NCI-H2196 (cell line): ENCODE measurements at regions not wholly inside any gene's neighbourhood (a gene's known extent, or its start where the extent isn't known, plus 50 kb on each side); places are given as distances from the start of the nearest gene placed in this dataset.

ENCODE experiments used
- DNase-seq: peaks from one replicate; lab custom pipeline; 2025; ENCODE audit not compliant: unreplicated experiment; lab: John Stamatoyannopoulos, UW

- no peak for DNase-seq
These were observed 645.2 kb upstream of the EPHA6 start for GRCh38 chr3:96169111-96169766.

DNA sequence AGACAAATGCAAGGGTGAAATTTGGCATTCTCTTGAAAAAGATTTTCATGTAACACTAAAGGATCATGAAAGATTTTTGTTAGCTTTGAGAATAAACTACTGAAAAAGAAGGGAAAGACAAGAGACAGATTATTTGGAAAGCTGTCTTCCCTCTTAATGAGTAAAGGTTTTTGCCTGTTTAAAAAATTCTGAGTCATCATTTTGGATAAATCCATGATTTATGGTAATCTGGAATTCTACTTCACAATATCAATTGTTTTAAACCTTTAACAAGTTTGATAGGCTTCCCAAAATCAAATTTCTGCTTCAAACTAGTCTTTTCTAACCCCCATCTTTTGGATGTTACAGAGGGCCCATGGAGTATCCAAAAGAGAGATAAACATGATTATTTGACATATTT is 641.5 kb upstream of the EPHA6 start:
- DNase-seq: no peak

DNA sequence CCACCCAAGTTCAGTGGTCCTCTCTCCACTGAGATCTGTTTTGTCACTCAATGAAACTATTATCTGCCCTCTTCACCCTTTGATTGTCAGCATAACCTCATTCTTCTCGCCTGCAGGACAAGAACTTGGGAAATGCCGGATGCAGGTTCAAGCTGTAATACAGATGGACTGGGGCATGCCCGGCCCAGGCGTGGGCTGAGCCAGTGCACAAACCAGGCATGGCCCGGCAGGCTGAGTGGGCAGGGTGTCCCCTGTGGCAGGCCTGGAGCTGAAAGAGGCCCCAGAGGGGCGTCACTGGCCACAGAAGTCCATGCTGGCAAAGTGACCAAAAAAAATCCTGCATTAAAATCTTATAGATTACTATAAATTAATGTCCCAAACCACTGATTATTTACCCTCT is 638.9 kb upstream of the EPHA6 start:
- DNase-seq: no peak

DNA sequence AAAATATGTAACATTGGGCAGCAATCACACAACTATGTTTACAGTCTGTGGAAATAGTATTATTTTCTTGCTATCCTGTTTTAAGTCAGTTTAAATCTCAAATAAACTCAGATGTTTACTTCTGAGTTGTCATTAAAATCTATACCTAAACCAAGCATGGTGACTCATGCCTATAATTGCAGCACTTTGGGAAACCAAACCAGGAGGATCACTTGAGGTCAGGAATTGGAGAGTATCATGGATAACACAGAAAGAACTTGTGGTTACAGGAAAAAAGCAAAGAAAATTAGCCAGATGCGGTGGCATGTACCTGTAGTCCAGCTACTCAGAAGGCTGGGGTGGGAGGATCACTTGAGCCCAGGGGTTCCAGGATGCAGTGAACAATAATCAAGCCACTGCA is 631.6 kb upstream of the EPHA6 start:
- no peak for DNase-seq

DNA sequence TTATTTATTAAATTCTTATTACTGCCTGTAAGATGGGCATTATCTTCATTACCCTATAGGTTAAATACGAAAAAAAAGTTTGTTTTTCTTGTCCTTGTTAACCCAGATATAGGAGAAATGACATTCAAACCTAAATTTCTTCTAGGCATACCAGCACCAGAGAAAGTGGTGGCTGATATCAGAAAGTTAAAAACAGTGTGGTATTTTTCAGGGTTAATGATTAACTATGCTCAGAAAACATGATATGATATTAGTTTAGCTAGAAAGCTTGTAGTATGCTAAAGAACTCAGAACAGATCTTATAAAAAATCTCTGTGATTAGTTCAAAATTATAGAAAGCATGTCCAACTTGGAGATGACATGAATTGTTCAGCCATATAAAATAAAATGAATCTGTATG is 630.5 kb upstream of the EPHA6 start:
- DNase-seq: no peak

- no peak for DNase-seq
These were observed 624.3 kb upstream of the EPHA6 start for GRCh38 chr3:96190024-96190616.

DNA sequence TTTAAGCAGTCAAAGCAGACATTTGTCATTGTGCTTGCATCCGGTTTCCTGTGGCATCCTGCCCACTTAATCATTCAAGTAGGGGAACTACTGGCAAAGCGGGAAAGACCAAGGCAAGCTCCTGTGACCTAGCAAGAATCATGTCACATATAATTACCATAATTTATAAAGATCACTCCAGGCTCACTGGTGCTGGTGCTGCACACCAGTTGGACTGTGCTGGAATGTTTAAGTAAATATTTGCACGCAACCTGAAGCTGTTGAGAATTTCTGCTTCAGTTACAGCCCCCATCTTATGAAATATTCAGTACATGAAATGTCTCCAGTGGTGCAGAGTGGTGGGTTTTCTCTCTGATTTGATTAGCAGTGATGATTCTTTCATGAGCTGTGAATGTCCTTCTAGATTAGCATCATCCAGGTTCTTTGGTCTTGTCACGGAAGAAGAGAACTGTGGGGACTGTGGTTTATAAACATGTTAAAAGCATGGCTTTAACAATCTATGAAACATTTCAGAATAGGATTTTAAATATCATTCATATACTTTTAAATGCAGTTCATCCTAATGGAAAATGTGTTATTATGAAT is 621.3 kb upstream of the EPHA6 start:
- no peak for DNase-seq

DNA sequence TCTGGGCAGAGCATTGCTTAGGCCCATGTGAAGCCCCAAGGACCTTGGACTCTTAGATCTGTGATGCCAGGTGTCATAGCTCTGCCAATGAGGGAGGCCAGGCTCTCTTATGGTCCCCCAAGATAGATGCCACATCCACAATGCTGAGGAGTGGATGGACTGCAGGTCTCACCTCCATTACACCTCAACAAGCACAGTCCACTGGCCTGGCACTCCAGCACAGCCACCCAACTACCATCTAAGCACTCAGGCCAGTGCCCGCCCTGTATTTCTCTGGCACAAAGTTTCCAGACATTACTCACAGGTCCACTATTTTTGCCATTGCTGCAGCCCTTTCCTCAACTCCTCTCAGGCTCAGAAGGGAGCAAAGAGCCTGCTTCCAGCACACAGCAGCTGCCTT is 613.5 kb upstream of the EPHA6 start:
- DNase-seq: no peak

DNA sequence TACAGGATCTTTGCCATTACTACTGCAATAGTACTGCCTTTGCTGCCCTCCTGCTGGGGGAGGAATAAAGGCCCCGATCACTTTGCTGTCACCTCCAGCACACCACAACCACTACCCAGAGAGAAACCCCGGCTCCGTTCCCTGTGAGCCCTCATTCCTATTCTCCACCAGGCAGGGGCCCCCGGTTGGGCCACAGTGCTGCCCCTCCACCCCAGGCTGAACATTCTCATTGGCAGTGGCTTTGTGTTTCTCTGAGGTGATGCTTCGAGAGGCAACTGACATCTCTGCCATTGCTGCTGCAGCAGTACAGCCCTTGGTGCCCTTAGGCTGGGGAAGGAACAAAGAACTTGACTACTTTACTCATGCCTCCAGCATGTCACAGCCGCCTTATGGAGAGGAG is 612.9 kb upstream of the EPHA6 start:
- no peak for DNase-seq

GRCh38 chr3:96202181-96202580 is 612.2 kb upstream of the EPHA6 start:
- DNase-seq: no peak

DNA sequence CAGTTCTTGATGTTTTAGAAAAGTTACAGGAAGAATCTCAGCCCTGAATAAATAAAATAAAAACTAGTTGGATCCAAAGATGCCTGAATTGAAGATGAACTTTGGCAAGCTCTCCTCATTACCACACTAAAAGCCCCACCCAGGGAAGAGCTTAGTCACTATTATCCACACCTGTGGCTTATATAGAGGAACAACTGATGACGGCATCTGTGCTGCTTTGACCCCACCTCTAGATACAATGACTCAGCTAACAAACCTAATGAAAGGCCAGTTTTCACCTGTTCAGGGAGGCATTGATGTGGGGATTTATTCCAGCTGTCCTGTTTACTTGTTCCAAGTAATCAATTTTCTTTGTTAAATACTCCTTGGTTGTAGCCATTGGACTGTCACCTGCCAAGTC is 604.7 kb upstream of the EPHA6 start:
- no peak for DNase-seq

DNA sequence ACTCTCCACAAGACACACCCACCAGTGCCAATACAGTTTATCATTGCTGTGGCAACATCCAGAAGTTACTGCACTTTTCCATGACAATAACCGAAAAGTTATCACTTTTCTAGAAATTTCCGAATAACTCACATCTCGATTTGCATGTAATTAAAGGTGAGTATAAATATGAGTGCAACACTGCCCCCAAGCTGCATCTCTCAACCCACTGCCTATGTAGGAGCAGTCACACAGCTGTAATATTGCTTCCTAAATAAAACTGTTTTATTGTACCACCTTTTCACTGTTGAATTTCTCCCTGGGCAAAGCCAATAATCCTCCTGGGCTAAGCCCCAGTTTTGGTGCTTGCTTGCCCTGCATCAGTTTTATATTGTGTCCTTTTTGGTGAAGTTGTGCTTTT is 601.0 kb upstream of the EPHA6 start:
- no peak for DNase-seq

DNA sequence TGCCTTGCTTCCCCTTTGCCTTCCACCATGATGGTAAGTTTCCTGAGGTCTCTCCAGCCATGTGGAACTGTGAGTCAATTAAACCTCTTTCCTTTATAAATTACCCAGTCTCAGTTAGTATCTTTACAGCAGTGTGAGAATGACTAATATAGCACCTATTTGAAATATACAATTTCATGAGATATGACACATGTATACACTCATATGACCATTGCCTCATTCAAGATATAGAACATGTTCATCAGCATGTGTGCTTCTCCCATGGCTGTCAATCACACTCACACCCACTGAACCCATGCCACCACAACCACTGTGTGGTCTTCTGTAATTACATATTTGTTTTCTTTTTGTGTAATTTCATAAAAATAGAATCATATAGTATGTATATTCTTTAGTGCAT is 599.5 kb upstream of the EPHA6 start:
- DNase-seq: no peak

- DNase-seq: no peak
These were observed 588.9 kb upstream of the EPHA6 start for GRCh38 chr3:96225494-96225893.

DNA sequence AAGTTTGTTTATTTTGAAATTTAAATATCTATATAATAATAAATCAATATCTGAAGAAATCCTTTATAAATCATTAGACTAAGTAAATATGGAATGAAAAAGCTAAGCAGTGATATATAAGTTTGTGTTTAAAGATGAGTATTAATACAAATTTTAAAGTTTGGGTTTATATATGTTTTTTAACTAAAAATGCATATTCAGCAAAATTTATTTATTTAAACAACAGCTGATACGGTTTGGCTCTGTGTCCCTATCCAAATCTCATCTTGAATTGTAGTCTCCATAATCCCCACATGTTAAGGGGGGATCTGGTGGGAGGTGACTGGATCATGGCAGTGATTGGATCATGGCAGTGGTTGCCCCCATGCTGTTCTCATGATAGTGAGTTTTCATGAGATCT is 580.7 kb upstream of the EPHA6 start:
- DNase-seq: no peak

GRCh38 chr3:96236522-96236921 is 577.9 kb upstream of the EPHA6 start:
- DNase-seq: no peak

DNA sequence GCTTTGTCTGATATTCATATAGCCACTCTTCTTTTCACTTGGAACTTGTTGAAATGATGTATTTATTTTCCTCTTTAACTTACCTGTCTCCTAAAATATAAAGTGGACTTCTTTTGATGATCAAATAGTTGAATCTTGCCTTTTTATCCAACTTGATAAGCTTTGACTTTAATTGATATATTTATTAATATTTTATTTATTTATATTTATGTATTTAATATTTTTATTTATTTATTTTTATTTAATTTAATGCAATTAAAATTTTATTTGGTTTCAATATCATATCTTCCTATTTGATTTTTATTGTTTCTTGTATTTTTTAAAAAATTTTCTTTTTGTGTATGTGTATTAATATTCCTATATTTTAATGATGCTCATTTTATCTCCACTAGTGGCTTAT is 555.1 kb upstream of the EPHA6 start:
- DNase-seq: no peak

DNA sequence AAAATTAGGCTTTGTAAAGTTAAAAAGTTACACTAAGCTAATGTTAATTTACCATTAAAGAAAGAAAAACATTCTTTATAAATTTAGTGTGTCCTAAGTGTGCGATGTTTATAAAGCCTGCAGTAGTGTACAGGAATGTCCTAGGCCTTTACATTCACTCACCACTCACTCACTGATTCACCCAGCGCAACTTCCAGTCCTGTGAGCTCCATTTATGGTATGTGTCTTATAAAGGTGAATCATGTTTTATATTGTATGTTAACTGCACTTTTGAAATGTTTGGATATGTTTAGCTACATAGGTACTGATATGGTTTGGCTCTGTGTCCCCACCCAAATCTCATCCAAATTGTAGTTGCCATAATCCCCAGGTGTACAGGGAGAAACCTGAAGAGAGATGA is 549.7 kb upstream of the EPHA6 start:
- DNase-seq: no peak

DNA sequence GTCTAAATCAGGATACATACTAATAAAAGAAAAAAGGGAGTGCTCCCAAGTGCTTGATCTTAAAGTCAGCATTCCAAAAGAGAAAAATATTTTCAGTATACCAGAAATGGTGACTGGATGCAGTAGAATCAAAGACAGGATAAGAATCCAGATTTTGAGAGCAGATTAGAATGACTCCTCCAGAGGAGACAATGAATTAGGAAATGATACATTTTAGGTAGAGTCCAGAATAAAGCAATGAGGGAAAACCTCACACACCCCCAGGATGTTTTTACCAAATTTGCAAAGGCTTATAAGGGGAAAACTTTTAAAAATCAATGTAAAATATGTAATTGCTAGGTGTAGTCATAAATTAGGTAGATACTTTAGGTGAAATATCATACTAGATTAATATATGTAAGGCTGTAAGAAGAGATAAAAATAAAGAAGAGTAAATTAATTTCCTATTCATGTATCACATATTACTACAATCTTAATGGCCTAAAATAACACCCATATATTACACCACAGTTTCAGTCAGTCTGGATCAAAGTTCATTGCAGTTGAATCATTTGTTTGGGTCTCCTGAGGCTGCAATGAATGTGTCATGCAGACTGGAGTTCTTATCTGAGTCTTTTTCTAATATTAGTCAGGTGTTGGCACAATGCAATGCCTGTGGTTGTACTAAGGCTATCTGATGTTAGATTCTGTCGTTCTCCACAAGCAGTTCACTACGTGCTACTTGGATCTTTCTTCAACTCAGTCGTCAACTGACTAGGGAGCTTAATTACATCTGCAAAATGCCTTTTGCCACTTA is 547.8 kb upstream of the EPHA6 start:
- no peak for DNase-seq

- DNase-seq: no peak
These were observed 546.8 kb upstream of the EPHA6 start for GRCh38 chr3:96267577-96267976.

- DNase-seq: no peak
These were observed 520.3 kb upstream of the EPHA6 start for GRCh38 chr3:96294143-96294542.

DNA sequence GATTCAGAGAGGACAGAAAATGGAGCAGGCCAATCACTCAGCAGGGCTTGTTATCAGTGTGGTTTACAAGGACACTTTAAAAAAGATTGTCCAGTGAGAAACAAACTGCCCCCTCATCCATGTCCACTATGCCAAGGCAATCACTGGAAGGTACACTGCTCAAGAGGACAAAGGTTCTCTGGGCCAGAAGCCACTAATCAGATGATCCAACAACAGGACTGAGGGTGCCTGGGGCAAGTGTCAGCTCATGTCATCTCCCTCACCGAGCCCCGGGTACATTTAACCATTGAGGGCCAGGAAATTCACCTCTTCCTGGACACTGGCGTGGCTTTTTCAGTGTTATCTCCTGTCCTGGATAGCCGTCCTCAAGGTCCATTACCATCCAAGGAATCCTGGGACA is 513.7 kb upstream of the EPHA6 start:
- no peak for DNase-seq
